GM12873 (cell line): ENCODE measurements at regions not wholly inside any gene's neighbourhood (a gene's known extent, or its start where the extent isn't known, plus 50 kb on each side); places are given as distances from the start of the nearest gene placed in this dataset.

Experiments
- CTCF ChIP-seq: IDR thresholded peaks from 2 replicates; pipeline ENCODE4 v1.5.1; 2012; ENCODE audit warnings: low read depth, mild to moderate bottlenecking, moderate library complexity, low read length, control low read depth; ENCODE audit not compliant: insufficient read depth; ENCODE audit errors: missing control alignments

DNA sequence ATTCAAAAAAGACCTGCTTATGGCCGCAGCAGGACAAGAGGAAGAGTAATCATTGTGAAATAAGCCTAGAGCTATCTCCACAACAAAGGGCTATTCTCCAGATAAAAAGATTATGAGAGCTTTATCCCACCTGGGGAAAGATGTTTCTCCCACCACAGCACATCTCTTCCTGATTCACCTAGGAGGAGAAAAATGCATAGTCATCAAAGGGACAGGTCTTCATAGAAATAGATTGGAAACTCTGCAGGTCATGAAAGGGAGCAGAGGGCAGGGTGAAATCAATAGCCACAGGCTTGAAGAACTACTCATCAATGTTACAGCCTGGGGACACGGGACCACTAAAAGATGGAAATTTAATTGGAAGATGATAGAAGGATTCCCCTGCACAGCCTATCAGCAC lies 453.8 kb upstream of the TMEM132C start:
- no peak for TF ChIP-seq CTCF

GRCh38 chr12:127819056-127819455 lies 447.9 kb upstream of the TMEM132C start:
- no peak for TF ChIP-seq CTCF

- no peak for TF ChIP-seq CTCF
These were observed 446.7 kb upstream of the TMEM132C start for GRCh38 chr12:127820271-127820670.

- TF ChIP-seq CTCF = no peak
These were observed 446.1 kb upstream of the TMEM132C start for GRCh38 chr12:127820846-127821245.

GRCh38 chr12:127822809-127823411 lies 444.1 kb upstream of the TMEM132C start:
- no peak for TF ChIP-seq CTCF

DNA sequence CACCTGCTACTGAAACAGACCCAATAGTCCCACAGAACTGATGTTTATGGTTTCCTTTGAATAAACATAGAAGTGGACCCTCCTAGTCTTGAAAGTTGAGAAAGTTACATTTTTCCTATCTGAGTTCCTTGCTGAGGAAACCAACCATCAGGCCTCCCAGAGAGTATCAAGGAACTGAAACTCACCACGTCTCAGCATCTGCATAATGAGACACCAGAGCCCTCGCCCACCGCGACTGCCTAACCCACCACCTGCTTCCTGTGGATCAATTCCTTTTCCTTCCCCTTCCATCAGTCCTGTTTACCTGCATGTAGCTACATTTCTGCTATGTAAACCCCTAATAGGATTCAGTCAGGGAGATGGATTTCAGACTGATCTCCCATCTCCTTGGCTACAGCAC lies 443.2 kb upstream of the TMEM132C start:
- no peak for TF ChIP-seq CTCF

DNA sequence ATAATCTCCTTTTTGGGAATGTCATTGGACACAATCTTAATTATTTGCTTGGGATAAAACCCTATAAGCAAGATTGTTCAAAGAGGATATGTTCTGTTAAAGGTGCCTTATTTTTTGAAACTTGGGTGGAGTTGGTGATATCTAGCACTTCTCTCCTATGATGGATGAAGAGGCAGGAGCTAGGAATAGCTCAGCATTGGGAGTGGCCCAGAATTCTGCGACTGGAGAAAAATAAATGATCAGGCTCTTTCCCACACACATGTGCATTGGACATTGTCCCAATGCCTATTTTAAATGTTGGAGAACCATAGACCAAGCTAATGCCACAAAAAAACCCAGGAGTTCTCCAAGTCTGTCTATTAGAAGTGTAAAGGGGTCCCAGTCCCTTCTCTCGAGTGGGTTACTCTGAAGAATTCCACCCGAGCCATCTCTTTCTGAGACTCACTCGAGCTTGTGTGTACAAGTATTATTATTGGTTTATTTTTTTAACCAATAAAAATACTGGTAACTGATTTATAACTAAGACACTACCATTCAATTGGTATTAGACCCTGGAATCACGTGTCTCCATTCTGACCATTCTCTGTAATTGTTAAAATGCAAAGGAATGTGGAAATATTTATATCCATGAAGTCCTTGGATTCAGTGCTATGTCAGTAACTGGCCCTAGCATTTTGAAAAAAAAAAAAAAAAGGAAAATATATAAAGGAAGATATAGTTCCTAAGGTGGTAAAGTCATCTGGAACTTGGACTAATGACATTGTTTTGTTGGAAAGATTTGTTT lies 437.5 kb upstream of the TMEM132C start:
- TF ChIP-seq CTCF = no peak
